Kidney epithelial cell (primary cell): ENCODE measurements at regions not wholly inside any gene's neighbourhood (a gene's known extent, or its start where the extent isn't known, plus 50 kb on each side); places are given as distances from the start of the nearest gene placed in this dataset.

Experiments used
- DNase-seq: peaks from one replicate; pipeline ENCODE4 v3.0.0-alpha.2; 2010; ENCODE audit warnings: low read depth
- H3K27me3 ChIP-seq: 2 replicates; pipeline ENCODE4 v1.6.0; 2011; ENCODE audit warnings: low read length; ENCODE audit not compliant: control insufficient read depth, insufficient read depth
- H3K36me3 ChIP-seq: 2 replicates; pipeline ENCODE4 v1.5.1; 2011; ENCODE audit warnings: low read length; ENCODE audit not compliant: control insufficient read depth, insufficient read depth
- H3K4me3 ChIP-seq: 2 replicates; pipeline ENCODE4 v1.5.1; 2011; ENCODE audit warnings: low read depth, mild to moderate bottlenecking, control low read depth, low read length
- CTCF ChIP-seq: IDR thresholded peaks from 2 replicates; pipeline ENCODE4 v1.5.1; 2011; ENCODE audit warnings: mild to moderate bottlenecking, moderate library complexity, low read length, control low read depth, inconsistent platforms; ENCODE audit not compliant: insufficient read depth, poor library complexity, severe bottlenecking

- Histone ChIP-seq H3K27me3 (no peaks in the 10 kb centered on the region), H3K36me3 (no peaks in the 10 kb centered on the region), H3K4me3 (no peak overlapping the region)
- no peak for DNase-seq
- TF ChIP-seq CTCF, result no peak
Measured at GRCh38 chr1:212228076-212228475, 57.1 kb upstream of the PPP2R5A start.

GRCh38 chr1:212228591-212229119 lies 56.6 kb upstream of the PPP2R5A start:
- H3K27me3 ChIP-seq, result no peaks in the 10 kb centered on the region
- H3K36me3 ChIP-seq, result no peaks in the 10 kb centered on the region
- DNase-seq, result no peak
- TF ChIP-seq CTCF, result no peak
- H3K4me3 ChIP-seq, result no peak overlapping the region

GRCh38 chr1:212229654-212230053 lies 55.6 kb upstream of the PPP2R5A start:
- TF ChIP-seq CTCF, result no peak
- H3K4me3 ChIP-seq, result no peak overlapping the region
- H3K27me3 ChIP-seq, result no peaks in the 10 kb centered on the region
- DNase-seq, result no peak
- H3K36me3 ChIP-seq, result no peaks in the 10 kb centered on the region

- Histone ChIP-seq H3K36me3 (no peaks in the 10 kb centered on the region), H3K27me3 (no peaks in the 10 kb centered on the region), H3K4me3 (no peak overlapping the region)
- no peak for DNase-seq
- TF ChIP-seq CTCF, result no peak
Measured at GRCh38 chr1:212230329-212230728, 54.9 kb upstream of the PPP2R5A start.

- TF ChIP-seq CTCF, result no peak
Measured at GRCh38 chr1:212231372-212231771, 53.8 kb upstream of the PPP2R5A start.

GRCh38 chr1:212232090-212232489 lies 53.1 kb upstream of the PPP2R5A start:
- no peaks in the 10 kb centered on the region for H3K27me3 ChIP-seq
- no peaks in the 10 kb centered on the region for H3K36me3 ChIP-seq
- no peak for DNase-seq
- H3K4me3 ChIP-seq, result no peak overlapping the region
- TF ChIP-seq CTCF, result no peak

More at GRCh38 chr1:212231372-212231771, 53.8 kb upstream of the PPP2R5A start:
- Histone ChIP-seq H3K27me3 (no peaks in the 10 kb centered on the region), H3K4me3 (no peak overlapping the region), H3K36me3 (no peaks in the 10 kb centered on the region)
- DNase-seq, result no peak
